Gastroesophageal sphincter (tissue), 3 donors: ENCODE measurements at regions not wholly inside any gene's neighbourhood (a gene's known extent, or its start where the extent isn't known, plus 50 kb on each side); places are given as distances from the start of the nearest gene placed in this dataset.

Experiments used
- EP300 ChIP-seq: sonication (generic); formaldehyde crosslinking; IDR thresholded peaks from one replicate; pipeline ENCODE4 v1.6.1; 2017; ENCODE audit warnings: antibody characterized with exemption, mild to moderate bottlenecking
- POLR2A ChIP-seq, 2 donors: fragments of 450-650 bp; IDR thresholded peaks; one replicate each; pipeline ENCODE4 v1.6.1; 2017; ENCODE audit warnings: antibody characterized with exemption in 2 of 2, mild to moderate bottlenecking in 2 of 2, moderate library complexity in 1 of 2
- POLR2AphosphoS5 ChIP-seq: sonication (generic); formaldehyde crosslinking; IDR thresholded peaks from one replicate; pipeline ENCODE4 v1.6.1; 2017; ENCODE audit warnings: antibody characterized with exemption
- TF ChIP-seq, protein P1 (sequence below), 4 experiments: fragments of 200-600 bp in 2 of 4; fragments of 450-650 bp in 2 of 4; sonication (generic) in 1 of 4; IDR thresholded peaks; one replicate each; pipeline ENCODE4 v1.5.1; 2017 to 2019; ENCODE audit warnings: antibody characterized with exemption in 4 of 4, mild to moderate bottlenecking in 2 of 4, moderate library complexity in 2 of 4

DNA sequence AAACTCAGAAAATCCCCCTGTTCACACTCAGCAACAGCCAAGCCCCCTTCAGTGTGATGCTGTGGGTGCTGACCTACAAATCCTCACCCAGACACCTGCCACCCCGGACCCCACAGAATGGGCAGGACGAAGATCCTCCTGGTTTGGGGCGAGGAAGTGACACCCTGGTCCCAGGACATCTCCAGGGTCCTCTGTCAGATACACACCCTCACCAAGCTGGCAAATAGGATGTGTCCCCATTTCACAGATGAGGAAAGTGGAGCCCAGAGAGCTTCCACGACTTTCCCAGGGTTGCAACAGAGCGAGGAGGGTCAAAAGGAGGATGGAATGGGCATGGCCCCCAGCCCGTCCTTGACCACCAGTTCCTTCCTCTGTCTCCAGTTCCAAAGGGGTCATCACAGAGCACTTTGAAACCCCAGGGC lies 92.0 kb upstream of the AFDN start:
- no peak for TF ChIP-seq EP300
- TF ChIP-seq, protein P1, sequence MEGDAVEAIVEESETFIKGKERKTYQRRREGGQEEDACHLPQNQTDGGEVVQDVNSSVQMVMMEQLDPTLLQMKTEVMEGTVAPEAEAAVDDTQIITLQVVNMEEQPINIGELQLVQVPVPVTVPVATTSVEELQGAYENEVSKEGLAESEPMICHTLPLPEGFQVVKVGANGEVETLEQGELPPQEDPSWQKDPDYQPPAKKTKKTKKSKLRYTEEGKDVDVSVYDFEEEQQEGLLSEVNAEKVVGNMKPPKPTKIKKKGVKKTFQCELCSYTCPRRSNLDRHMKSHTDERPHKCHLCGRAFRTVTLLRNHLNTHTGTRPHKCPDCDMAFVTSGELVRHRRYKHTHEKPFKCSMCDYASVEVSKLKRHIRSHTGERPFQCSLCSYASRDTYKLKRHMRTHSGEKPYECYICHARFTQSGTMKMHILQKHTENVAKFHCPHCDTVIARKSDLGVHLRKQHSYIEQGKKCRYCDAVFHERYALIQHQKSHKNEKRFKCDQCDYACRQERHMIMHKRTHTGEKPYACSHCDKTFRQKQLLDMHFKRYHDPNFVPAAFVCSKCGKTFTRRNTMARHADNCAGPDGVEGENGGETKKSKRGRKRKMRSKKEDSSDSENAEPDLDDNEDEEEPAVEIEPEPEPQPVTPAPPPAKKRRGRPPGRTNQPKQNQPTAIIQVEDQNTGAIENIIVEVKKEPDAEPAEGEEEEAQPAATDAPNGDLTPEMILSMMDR (IDR thresholded peaks at IDR 0.05): no peak
- no peak for TF ChIP-seq POLR2A (IDR thresholded peaks at IDR 0.05)
- no peak for TF ChIP-seq POLR2AphosphoS5
